ENCODE measurements at regions not wholly inside any gene's neighbourhood (a gene's known extent, or its start where the extent isn't known, plus 50 kb on each side); places are given as distances from the start of the nearest gene placed in this dataset.
"Not testable (repeated sequence)": the region's sequence is repeated elsewhere in the genome, so short reads cannot be mapped to it uniquely, and the experiment has no call there.

DNA sequence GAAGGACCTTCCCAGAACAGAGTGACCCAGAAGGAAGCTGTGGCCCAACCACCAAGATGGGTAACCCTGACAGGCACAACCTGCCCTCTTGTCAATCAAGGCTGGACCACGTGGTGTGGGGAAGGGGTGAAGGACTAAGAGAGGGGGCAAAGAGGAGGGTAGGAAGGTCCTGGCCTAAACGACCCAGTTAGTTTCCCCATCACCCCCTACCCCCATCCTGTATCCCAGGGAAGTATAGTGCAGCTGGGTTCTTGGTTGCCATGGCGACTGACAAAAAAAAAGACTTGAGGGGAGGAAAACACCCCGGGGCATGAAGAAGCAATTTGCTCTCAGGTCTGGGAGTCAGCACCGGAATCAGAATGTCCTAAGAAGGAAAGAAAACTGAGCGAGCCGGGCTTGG, 168.7 kb downstream of the GOSR1 start:
- TF ChIP-seq, protein P1, sequence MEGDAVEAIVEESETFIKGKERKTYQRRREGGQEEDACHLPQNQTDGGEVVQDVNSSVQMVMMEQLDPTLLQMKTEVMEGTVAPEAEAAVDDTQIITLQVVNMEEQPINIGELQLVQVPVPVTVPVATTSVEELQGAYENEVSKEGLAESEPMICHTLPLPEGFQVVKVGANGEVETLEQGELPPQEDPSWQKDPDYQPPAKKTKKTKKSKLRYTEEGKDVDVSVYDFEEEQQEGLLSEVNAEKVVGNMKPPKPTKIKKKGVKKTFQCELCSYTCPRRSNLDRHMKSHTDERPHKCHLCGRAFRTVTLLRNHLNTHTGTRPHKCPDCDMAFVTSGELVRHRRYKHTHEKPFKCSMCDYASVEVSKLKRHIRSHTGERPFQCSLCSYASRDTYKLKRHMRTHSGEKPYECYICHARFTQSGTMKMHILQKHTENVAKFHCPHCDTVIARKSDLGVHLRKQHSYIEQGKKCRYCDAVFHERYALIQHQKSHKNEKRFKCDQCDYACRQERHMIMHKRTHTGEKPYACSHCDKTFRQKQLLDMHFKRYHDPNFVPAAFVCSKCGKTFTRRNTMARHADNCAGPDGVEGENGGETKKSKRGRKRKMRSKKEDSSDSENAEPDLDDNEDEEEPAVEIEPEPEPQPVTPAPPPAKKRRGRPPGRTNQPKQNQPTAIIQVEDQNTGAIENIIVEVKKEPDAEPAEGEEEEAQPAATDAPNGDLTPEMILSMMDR (IDR thresholded peaks at IDR 0.05) = not testable (repeated sequence)
- not testable (repeated sequence) for TF ChIP-seq POLR2A (IDR thresholded peaks at IDR 0.05)

All from testis (tissue), 2 donors.